ENCODE measurements at regions not wholly inside any gene's neighbourhood (a gene's known extent, or its start where the extent isn't known, plus 50 kb on each side); places are given as distances from the start of the nearest gene placed in this dataset.

GRCh38 chr1:31127266-31127665 lies 61.7 kb upstream of the PUM1 start:
- peak; percentile 50 for DNase-seq (ENCODE audit: low read depth)

GRCh38 chr1:31122741-31123140 lies 57.2 kb upstream of the PUM1 start:
- peak; percentile 20 for DNase-seq (ENCODE audit: low read depth)
- no peak overlapping the region for H3K4me3 ChIP-seq (ENCODE audit: control insufficient read depth, low read depth, low read length)
- TF ChIP-seq CTCF (conservative IDR thresholded peaks at IDR 0.05; ENCODE audit: control insufficient read depth, insufficient read depth, low read depth, low read length) = no peak

More at GRCh38 chr1:31127266-31127665, 61.7 kb upstream of the PUM1 start:
- peak; percentile 19 for TF ChIP-seq CTCF (conservative IDR thresholded peaks at IDR 0.05; ENCODE audit: control insufficient read depth, insufficient read depth, low read depth, low read length)
- H3K4me3 ChIP-seq (ENCODE audit: control insufficient read depth, low read depth, low read length) = no peak overlapping the region

- H3K4me3 ChIP-seq (ENCODE audit: control insufficient read depth, low read depth, low read length) = no peak overlapping the region
- DNase-seq (ENCODE audit: low read depth) = no peak
- TF ChIP-seq CTCF (conservative IDR thresholded peaks at IDR 0.05; ENCODE audit: control insufficient read depth, insufficient read depth, low read depth, low read length) = no peak
Measured at GRCh38 chr1:31122101-31122735, 56.7 kb upstream of the PUM1 start.

- DNase-seq (ENCODE audit: low read depth) = no peak
- no peak overlapping the region for H3K4me3 ChIP-seq (ENCODE audit: control insufficient read depth, low read depth, low read length)
- TF ChIP-seq CTCF (conservative IDR thresholded peaks at IDR 0.05; ENCODE audit: control insufficient read depth, insufficient read depth, low read depth, low read length) = no peak
Measured at GRCh38 chr1:31120783-31121180, 55.3 kb upstream of the PUM1 start.

- no peak for TF ChIP-seq CTCF (conservative IDR thresholded peaks at IDR 0.05; ENCODE audit: control insufficient read depth, insufficient read depth, low read depth, low read length)
- DNase-seq (ENCODE audit: low read depth) = no peak
- no peak overlapping the region for H3K4me3 ChIP-seq (ENCODE audit: control insufficient read depth, low read depth, low read length)
Measured at GRCh38 chr1:31116022-31116421, 50.5 kb upstream of the PUM1 start.

Data from fibroblast of mammary gland (primary cell).